ENCODE measurements at regions not wholly inside any gene's neighbourhood (a gene's known extent, or its start where the extent isn't known, plus 50 kb on each side); places are given as distances from the start of the nearest gene placed in this dataset.

DNA sequence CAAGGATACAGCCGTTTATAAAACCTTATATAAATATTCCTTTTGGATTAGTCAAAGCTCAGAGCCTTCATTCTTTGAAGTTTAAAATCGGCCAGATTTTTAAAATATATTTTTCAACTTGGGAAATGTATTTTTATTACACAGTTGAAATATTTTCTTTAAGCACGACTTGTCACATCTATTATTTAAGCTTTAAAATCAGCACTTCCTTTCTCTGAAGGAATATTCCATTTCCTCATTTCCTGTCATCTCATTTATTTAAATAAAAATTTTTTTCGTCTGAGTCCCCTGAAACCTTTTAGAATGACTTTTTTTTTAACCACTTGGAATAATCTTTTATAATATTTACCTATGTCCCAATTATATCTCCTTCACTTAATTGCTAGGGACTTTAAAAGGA lies 107.5 kb upstream of the PDE3A start:
- no peak for DNase-seq (ENCODE audit: low read depth, low spot score)

DNA sequence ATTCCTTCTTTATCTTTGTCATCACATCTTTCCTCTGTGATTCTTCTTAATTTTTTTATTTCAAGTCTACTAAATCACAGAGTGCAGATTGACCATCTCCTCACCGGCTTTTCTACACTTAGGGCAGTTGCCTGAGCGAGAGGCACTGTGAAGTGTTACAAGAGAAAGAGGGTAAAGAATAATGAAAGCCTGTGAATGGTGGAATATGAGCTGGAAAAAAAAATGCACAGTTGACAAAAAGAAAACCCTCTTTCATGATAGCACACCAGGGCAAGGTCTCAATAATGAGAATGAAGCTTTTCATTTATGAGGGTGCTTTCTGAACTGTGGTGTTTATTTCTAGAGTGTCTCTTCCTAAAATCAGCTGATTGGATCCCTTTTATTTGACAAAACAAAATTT lies 106.2 kb upstream of the PDE3A start:
- DNase-seq (ENCODE audit: low read depth, low spot score), result no peak

DNA sequence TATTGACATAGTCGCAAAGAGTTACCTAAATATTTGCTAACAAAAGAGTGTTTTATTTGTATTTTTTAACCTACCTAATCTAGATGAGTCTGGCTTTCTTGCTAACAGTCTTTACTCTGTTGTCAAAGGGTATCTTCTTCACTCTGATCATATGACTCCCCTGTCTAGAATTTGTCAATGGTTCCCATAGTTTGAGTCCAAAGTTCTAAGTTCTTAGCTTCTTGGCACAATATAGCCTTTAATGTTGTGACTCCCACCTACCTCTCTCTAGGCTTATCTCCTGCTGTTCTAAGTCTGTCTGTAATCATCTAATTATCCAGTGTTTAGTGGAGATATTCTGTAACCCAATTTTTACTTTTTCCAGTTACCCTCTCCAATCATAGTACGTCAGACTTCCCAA lies 104.3 kb upstream of the PDE3A start:
- no peak for DNase-seq (ENCODE audit: low read depth, low spot score)

DNA sequence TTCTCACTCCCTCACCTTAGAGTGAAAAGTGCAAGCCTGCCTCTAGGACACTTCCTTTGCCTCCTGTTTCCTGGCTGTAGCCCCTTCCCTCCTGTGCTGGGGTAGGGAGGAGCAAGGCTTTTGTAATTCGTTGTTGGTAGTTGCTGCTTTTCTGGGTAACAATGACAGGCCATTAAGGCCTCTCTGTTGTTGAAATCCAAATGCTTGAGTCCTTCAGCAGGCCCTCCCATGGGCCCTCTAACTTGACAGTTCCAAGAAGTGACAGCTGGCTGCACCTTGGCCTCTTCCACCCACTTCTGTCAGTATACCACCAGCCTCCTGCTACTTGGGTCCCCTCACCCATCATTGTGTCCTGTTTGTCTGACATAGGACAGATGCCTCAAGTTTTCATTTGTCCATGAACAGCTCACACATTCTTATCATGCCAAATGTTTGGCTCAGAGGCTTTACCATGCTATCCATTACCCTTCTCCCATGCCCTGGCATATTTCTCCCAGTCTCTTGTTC lies 103.7 kb upstream of the PDE3A start:
- peak; percentile 93 for DNase-seq (ENCODE audit: low read depth, low spot score)

DNA sequence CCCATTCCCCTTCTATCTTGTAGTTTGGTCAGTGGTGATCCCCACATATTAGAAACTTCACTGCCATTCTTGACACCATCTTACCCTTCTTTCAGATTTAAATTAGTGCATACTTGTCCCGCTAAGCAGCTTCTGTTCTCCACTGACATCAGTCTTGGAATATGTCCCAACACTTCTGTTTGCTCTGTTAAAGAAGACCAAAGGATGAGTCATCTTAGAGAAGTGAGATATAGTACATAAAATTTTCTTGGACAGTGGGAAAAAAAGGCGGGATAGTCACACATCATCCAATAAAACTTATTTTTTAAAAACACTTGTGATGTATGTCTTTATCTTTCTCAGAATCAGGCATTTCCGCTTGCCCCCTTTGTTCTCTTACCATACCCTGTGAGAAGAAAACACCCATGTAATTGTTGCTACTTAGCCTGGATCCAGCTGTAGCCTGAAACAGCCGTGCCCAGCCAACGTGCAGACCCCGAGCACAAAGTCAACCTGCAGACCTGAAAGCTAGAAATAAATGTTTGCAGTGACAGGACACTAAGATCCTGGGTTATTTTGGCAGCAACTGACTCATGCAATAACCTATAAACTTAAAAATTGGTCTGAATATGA lies 100.1 kb upstream of the PDE3A start:
- no peak for DNase-seq (ENCODE audit: low read depth, low spot score)

DNA sequence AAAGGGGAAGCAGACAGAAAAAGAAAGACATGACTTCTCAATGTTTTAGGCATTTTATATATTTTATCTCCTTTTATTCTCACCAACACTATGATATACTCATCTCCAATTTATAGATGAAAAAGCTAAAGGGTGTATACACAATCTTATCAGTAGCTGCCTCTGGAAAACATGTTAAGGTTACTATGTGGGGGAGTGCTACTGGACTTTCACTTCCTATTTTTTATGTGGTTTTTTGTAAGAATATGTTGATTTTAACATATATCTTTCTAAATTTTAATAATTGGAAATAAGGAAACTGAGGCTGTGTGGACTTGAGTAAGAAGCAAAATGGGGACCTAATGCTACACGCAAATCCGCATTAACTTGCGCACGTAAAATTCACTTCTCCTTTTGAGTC lies 99.6 kb upstream of the PDE3A start:
- no peak for DNase-seq (ENCODE audit: low read depth, low spot score)

DNA sequence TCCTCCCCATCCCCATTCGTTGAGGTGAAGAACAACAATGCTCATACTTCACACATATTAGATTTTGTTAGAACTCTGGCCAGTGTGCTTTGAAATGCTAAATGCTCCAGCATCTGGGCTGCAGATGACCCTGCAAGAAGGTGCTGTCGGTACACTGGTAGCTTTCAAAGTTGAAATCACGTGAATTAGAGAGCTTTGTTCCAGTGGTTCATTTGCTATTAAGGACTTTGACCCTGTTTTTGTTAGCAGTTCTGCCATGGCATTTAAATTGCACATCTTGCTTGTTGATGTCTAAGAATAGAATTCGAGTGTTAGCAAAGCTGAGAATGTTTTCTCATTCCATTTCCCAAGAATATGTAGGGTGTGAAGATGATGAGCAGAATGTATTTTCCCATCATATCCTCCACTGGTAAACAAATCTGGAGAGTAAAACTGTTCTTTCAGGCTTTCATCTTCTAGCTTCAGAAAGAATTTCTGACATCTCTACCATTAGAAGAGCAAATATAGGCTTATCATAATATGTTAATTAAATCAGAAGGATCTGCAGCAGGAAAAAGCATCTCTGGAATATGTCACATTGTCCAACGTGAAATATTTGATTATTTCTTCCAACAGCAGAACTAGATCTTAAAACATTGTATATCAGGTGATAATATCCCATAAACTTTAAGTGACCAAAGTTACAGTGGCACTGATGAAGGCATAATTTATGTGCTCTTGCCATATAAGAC lies 98.8 kb upstream of the PDE3A start:
- DNase-seq (ENCODE audit: low read depth, low spot score), result no peak

DNA sequence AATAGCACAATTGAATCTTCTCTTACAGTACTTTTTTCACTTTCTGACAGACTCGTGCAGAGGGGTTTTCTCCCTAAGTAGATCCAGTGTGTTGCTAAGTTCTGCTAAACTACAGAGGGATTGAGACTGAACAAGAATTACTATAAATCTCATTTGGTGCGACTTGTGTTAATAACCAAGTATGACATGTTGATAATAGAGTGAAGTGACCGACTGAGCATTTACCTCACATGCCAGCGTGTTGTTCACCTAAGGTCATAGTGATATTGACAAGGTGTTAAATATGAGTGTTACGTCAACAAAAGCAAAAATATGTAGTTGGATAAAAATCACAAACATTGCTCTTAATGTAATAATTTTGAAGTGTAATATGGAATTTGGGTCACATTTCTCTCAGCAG lies 97.8 kb upstream of the PDE3A start:
- DNase-seq (ENCODE audit: low read depth, low spot score), result no peak

DNA sequence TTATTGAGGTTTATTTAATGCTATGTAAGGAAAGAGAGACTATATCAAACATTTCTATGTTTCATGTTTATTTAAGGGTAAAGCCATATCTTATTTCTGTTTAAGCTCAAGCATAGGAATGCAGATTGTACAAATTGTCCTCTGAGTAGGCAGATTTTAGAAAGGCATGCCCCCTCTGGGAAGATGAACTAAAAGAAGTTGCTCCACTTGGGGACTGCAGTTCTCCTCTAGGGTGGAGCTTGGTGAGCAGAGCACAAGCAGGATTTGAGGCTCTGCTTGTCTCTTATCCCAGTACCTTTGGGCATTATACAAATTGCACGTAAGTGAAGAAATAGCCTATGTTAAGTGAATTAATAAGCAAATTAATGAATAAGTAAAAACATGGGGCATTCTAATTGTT lies 96.2 kb upstream of the PDE3A start:
- DNase-seq (ENCODE audit: low read depth, low spot score), result no peak

DNA sequence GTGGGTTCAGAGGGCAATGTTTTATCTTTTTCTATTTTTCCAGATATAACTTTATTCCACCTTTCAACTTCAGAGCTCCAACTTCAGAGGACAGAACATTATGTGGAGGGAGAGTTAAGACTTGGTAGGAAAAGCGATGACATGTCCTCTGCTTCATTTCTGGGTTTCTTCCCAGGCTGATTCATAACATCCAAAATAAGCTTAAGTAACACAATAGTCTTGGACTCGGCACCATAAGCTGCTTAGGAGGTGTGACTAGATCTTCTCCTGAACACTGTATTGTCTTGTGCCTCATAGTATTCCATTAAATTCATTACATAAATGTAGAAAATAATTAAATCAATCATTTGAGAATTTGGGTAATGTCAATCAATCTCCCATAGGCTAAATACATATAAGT lies 95.5 kb upstream of the PDE3A start:
- DNase-seq (ENCODE audit: low read depth, low spot score), result no peak

DNA sequence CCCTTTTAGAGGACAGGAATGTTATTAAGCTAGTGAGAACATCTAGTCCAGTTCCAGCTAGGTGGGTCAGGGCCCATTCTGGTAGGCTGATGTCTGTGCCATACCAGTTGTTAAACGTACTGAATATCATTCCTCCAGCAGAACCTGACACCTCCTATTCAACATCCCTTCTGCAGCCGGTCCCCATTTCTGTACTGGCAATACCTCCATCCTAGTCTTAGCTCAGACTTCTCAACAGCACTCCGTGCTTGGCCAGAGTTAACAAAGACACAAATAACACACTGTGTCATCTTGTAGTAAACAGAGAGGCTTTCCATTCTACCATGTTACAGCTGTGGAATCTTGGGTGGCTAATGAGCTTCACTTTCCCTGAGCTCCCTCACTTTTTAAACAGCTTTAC lies 94.3 kb upstream of the PDE3A start:
- no peak for DNase-seq (ENCODE audit: low read depth, low spot score)

DNA sequence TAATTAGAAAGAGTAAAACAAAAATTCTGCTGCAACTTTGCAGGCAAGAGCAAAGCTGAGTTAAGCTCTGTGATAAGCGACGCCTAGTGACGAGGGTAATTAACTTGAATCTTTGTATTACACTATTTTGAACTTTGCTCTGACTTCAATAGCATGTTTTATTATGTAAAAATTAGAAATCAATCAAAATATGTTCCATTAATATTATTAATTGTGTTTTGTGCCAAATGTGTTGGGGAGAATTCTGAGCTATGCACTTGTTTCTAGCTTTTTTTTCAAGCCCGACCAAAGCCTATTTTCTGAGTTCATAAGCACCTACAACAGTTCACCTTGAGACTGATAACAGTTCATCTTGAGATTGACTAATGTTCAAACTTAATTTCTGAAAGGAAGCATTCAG lies 90.1 kb upstream of the PDE3A start:
- DNase-seq (ENCODE audit: low read depth, low spot score), result no peak

DNA sequence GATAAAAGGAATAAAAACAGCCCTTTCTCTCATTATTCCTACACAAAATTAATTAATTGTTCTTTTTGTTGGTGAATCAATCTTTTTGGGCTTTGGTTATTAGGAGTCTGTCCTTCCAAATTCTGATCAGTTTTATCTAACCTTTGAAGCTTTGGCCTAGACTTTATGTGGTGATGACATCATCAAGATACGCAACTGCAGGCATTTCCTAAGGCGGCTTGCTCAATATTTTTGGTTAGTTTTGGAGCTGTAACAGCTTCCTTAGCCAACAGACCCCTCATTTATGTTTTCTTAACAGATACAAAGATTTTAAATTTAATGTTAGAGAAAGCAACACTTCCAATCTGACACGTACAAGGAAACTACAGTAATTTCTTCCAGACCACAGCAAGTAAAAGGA lies 87.8 kb upstream of the PDE3A start:
- DNase-seq (ENCODE audit: low read depth, low spot score), result no peak

DNA sequence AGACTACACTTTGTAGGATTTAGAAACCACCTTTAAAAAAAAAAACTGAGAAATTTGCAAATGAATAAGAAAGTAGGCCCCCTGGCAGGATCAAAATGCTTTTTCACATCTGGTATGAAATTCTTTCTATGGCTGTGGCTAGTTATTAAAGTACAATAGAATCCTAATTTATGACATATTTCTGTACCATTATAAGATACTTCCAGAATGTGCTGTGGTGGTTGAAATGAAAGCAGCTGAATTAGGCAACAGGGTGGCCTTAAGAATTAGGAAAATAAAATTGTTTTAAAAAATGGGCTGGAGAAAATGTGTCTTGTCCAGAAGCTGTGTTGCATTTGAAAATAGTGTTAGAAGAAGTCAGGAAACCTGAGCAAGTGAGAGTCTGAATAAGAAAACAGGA lies 85.9 kb upstream of the PDE3A start:
- DNase-seq (ENCODE audit: low read depth, low spot score), result no peak

DNA sequence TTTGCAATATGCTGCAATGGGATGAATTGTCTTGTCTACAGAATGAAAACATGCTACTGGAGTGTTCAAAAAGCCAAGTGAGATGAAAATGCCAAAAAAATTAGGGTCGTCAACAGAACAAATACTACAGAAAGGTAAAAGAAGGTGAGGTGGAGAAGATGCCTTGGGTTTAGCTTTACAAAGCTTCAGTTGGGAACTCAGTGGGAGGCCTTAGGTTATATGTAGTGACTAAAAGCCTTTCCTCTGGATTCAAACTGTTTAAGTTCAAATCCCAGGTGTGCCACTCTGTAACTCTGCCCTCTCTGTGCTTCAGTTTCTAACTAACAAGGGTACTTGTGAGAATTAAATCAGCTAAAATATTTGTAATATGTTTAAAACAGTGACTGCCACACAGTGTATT lies 84.9 kb upstream of the PDE3A start:
- no peak for DNase-seq (ENCODE audit: low read depth, low spot score)

DNA sequence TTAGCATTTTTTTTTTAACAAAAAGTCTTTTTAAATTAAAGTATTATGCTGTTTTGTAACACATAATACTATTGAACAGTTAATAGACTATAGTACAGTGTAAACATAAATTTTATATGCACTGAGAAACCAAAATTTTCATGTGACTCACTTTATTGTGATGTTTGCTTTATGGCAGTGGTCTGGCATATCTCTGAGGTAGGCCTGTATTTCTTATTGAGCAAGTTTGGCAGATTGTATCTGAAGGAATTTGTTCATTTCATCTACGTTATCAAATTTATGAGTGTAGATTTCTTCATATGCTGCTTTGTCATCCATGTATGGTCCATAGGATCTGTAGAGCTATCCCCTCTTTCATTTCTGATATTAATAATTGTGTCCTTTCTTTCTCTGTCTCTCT lies 78.8 kb upstream of the PDE3A start:
- no peak for DNase-seq (ENCODE audit: low read depth, low spot score)

DNA sequence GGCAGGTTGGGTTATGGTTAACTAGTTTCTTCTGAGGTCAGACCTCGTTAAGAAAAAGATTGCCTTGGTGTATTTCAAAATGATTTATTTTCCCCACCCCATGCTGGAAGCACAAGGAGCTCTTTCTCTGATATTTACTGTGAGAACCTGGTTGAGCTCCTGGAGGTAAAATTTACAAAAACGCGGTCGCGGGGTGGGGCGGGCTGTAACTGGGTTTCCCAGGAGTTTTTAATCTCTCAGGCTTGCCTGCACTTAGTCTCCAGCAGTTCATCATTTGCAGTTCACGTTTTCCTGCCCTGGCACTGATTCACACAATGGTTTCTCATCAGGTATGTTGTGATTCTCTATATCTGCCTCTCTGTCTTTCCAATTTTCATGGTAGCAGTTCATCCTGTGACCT lies 67.9 kb upstream of the PDE3A start:
- DNase-seq (ENCODE audit: low read depth, low spot score), result no peak

DNA sequence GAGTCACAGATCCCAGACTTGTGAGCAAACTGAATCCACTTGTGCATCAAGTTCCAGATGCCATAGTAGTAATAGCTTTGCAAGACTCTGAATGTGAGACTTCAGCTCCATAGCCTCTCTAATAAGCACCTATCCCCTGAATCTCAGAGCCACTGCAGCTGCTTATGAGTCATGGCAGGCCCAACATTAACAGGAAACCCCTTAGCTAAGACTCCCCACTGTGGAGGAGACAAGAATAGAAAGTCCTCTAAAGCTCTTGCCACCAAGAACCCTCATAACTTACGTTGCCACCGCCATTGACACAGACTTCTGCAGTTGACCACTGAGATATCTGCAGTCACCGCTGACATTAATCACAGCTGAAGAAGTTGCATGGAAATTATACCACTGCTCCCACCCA lies 62.9 kb upstream of the PDE3A start:
- DNase-seq (ENCODE audit: low read depth, low spot score), result no peak

DNA sequence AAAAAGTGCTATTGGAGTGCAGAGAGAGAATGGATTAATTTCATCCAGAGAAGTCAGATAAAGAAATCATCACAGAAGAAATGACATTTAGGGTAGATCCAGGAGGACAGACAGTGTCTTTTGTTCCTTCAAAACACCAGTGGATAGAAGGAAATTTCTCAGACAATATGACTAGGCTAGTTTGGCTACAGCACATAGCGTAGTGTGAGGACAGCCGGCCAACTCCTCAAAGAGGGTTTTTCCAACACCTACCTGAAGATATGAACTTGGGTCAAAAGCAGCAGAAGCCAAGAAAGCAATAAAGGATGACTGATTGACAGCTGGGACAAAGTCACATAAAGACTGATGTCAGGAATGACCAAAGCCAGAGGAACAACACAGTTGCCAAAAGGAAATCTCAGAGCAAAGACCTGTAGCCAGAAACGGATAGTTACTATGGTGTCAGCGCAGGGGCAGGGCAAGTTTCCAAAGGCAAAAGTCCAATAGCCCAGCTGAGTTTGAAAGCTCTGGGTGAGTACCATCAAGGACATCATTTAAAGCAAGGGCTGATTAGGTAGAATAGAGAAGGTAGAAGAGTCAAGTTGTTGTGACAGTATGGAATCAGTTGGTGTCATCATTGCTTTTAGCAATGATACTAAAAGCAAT lies 58.7 kb upstream of the PDE3A start:
- no peak for DNase-seq (ENCODE audit: low read depth, low spot score)

DNA sequence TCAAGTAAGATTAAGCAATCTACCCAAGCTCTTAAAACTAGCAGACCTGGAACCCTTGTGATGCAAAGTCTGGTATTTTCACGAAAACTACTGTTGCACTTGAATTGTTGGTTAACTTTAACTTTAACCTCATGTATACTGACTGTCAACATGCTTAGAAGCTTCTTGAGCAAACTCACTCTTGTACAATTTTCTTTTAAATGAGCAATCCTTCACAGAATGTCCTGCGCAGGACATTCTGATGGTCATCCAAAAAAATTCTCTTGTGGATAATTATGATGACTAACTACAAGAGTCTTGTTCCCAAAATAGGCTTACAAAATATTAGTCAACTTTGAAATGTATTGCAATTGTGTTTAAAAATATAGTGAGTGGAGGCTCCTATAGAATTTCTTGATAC lies 54.0 kb upstream of the PDE3A start:
- no peak for DNase-seq (ENCODE audit: low read depth, low spot score)

DNA sequence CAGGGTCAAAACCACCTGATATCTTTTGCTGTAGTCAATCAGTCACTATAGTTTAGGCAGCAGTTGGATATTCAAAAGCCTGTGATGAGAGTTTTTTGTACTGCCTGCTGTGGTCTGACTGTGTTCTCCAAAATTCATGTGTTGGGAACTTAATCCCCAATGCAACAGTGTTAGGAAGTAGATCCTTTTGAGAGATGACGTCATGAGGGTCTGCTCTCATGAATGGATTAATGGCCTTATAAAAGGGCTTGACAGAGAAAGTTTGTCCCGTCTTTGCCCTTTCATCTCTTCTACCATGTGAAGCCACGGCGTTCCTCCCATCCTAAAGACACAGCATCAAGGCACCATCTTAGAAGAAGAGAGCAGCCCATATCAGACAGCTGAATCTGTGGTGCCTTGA lies 50.8 kb upstream of the PDE3A start:
- DNase-seq (ENCODE audit: low read depth, low spot score), result no peak
